Anterior cingulate cortex (tissue), 58 donors: ENCODE measurements at regions not wholly inside any gene's neighbourhood (a gene's known extent, or its start where the extent isn't known, plus 50 kb on each side); places are given as distances from the start of the nearest gene placed in this dataset.

Experiments
- DNase-seq, 58 donors: peaks; one replicate each; lab custom pipeline; 2025; lab: John Stamatoyannopoulos, UW

DNA sequence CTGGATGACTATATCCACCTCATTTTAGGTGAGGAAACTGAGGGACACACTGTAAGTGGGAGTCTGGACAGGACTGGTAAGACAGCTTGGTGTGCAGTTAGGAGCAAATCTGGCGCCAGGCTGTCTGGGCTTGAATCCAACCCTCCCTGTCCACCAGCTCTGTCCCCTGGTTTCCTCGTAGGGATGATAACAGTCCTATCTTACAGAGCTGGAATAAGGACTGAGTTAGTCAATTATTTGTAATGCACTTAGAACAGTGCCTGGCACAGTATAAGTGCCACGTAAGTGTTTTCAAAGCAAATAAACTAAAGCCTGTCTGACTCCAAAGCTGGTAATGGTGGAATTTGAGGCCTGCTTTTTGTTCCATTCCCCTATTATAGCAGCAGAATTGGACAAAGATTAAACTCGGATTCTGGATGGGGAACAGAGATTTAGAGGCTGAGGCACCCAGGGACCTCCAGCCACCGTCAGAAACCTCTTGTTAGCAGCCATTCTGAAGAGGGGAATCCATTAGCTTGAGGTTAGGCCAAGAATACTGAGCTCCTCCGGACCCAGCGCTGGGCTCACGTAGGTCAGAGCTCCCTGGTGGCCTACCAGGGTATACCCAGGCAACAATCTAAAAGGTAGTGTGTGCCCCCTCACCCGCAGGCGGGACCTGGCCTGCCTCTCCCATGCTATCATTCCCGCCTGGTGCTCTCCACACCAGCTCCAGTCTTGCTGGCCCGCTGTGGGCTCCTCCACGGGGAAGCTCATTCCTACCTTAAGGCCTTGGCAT lies 102.1 kb downstream of the UCHL1 start:
- peak in 8 of 58 donors; percentile 8 to 37 (median 14) for DNase-seq

DNA sequence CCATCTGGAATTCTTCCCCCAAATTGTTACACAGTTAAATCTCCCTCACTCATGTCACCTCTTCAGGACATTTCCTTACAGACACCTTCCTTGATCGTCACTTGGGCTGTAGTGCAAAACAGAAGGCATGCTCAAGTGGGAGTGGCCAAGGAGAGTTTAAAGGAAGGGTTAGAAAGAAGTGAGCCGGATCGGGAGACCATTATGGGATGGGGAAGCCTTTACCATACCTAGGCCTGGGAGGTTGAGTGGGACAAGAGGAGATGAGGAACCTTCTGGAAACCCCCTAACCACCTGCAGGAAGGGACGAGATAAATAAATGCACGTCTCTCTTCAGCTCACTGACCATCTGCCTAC lies 102.7 kb downstream of the UCHL1 start:
- DNase-seq = no peak

DNA sequence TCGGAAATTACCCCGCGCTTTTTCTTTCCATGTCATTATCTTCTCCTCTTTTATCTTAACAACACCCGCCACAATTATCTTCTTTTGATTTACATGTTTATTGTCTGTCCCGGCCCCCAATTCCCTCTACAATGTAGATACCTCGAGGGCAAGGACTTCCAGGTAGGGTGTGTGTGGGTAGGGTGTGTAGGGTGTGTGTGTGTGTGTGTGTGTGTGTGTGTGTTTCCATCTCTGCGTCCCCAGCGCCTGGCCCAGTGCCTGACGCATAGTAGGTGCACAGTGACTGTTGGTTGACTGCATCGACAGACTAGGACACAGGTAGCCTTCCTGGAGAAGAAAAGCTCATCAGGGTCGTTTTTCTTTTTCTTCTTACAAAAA lies 103.1 kb downstream of the UCHL1 start:
- no peak for DNase-seq

DNA sequence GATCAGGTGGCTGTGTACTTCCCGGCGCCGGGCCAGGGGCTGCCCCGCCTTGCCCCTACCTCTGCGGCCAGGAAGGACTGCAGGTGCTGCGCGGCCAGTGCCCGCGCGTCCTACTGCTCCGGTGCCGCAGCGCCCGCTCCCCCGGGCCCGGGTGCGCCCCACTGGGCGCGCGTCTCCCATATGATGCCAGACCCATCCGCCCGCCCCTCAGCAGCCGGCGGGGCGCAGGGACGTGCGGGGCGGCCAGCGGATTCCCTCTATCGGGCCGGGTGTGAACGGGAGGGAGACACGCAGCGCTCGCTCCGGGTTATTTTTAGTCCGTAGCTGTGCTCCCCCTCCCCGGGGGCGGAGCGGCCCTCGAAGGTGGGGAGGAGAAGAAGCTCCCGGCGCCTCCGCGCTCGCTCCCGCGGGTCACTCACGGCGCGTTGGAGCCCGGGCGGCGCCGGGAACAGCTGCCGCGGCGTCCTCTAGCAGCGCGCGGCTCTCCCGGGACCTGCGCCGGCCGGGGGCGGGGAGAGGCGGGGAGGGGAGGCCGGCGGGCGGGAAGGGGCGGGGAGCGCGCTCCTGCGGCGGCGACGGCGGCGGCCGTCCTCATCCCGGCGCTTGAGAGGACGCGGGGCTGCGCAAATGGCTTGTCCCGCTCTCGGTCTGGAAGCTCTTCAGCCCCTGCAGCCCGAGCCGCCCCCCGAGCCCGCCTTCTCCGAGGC lies 103.6 kb downstream of the UCHL1 start:
- peak in 54 of 58 donors; percentile 37 to 86 (median 74) for DNase-seq

DNA sequence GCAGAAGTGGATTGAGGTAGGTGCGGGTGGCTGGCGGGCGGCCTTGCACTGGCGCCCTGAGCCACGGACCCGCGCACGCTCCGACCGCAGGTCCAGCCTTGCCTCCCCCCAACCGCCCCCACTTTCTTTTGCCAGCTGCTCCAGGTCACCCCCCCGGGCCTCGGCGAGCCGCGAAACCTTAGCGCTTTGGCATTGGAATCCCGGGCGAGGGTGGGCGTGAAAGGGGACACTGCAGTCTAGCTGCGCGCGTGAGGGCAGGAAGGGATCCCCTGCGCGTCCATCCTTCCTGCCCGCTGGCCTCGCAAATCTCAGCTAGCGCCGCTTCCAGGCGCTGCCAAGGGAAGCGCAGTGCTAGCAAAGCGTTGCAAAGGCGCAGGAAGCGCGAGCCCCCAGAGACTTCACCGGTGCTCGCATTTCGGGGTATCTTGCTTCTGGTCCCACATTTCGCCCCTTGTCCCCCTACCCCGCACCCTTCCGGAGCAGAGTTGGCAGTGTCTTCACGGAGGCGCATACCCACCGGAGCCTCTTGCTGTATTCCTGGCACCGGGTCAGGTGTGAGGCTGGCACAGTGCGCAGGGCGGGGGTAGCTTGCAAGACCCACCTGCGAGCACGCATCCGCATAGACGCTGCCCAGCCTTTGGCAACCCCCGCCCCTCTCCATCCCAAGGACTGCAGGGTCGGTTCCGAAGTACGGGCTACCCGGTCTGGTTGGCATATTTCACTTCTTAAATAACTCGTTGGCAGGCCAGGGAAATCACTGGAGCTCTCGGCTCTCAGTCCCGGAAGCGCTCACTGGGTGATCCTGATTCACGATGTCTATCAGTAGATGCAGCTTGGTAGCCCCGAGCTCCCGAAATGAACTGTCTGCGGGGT lies 104.4 kb downstream of the UCHL1 start:
- DNase-seq = peak in 52 of 58 donors; percentile 22 to 86 (median 68)

DNA sequence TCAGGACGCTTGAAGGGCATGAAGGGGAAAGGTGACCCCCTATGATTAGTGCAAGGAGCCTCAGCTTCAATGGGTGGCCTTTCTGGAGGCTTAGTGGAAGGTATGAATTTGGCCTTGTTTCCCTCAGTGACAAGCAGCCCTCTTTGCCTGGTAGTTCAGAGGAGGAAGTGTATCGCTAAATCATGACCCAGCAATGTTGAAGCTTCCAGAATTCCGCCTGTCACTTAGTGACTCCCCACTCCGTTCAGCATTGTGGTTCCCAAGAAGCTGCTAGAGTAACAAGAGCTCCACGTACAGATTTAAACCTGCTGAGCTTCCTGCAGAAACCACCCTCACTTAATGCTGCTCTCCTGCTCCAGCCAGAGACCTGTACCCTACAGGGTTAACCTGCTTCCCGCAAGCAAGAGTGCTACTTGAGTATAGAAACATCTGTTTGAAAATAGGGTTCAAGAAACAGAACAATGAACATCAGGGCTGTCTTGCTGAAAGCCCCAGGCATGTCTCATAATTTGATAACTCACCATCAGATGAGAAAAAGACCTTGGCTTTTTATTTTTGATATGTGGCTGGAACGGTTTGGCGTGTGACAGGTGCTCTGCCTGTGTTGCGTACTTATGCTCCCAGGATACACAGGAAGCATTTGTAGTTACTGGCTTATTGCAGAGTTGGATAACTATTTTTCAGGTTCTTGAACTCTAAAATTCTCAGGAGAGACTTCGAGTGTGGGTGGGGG lies 105.2 kb downstream of the UCHL1 start:
- peak in 23 of 58 donors; percentile 14 to 75 (median 60) for DNase-seq

DNA sequence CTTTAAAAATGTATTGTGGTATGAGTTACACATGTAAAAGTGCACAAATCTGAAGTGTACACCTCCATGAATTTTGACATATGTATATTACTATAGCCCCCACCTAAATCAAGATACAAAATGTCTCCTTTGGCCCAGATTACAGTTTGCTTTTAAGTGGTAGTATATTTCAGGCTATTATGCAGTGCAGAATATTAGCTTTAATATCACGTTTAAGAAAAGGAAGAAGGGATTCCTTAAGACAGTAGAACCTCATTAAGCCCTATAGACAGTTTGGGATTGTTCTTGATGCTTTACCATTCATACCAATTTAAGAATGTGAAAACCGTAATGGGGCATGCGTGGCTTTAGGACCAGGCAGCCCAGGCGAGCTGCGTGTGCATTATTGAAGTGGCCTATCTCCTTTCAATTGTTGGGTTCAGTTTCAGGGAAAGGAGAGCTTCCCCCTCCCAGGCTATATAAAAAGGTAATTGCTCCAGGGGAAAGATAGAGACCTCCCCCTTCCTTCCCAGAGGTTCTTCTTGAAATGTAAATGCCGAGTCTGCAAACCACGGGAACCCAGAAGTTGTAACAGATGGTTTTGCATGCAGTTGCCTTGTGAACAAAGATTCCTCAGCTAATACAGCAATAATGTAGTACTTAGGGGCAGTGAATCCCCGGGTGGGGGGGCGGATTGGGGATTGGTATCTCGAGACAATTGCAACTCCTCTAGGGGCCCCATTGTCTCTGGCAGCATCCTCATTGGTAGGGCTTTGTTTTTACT lies 106.1 kb downstream of the UCHL1 start:
- peak in 19 of 58 donors; percentile 16 to 52 (median 36) for DNase-seq

DNA sequence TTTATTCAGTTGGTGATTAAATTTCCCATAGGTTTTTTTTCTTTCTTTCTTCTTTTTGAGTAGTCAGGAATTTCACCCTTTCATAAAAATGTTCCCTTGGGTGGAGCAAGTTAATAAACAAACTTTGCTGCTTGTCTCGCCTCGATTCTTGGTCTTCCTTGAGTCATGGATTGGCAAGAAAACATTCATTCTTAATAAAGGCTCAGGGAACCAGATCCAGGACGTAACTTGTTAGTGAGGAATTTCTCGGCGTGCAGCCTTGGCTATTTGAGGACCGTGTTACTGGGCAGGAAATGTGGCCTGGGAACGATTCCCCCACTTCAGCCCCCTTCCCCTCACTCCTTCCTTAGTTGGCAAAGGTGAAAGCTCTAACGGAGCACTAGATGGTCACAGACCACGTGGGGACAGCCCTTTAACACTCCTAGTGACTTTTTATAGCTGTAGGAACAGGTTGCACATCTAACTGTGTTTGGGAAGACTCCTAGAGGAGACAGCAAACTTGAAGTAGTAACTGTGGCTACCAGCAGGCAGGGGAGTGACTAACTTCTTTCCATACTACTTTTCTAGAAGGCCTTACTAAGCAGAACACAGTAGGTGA lies 106.8 kb downstream of the UCHL1 start:
- DNase-seq = peak in 43 of 58 donors; percentile 14 to 77 (median 41)

DNA sequence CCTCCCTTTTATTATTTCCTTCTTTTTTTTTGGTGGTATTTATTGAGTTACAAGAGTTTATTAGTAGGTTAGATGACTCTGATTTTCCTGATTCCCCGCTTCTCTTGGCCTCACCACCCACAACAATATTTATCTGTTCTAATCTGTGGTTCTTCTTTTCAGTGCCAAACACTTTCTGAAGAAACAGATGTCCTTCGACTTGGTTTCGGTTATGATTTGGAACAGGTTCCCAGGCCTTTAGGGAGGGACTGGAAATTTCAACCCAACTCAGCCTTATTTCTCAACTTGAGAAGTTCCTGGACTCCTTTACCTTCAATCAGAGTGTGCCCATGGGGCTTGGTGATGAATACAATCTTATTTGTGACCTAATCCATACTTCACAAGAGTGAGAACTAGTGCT lies 108.1 kb downstream of the UCHL1 start:
- no peak for DNase-seq

DNA sequence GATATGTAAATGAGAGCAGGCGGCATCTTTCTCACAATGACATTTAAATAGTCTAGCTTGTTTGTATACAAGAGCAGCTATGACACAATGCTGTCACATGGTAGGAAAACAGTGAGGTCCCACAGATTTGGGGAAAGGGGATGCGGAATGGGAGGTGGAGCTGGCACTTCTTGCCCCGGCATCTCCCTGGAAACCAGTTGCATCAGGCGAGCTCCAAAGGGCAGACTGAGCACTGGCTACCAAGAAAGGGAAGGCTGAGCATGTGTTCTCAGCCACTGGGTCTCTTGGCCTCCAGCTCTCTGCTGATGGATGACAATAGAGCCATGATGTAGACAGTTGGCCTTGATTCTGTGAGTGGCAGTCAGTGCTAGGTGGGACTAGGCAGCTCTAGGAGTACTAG lies 109.0 kb downstream of the UCHL1 start:
- peak in 57 of 58 donors; percentile 28 to 98 (median 86) for DNase-seq

DNA sequence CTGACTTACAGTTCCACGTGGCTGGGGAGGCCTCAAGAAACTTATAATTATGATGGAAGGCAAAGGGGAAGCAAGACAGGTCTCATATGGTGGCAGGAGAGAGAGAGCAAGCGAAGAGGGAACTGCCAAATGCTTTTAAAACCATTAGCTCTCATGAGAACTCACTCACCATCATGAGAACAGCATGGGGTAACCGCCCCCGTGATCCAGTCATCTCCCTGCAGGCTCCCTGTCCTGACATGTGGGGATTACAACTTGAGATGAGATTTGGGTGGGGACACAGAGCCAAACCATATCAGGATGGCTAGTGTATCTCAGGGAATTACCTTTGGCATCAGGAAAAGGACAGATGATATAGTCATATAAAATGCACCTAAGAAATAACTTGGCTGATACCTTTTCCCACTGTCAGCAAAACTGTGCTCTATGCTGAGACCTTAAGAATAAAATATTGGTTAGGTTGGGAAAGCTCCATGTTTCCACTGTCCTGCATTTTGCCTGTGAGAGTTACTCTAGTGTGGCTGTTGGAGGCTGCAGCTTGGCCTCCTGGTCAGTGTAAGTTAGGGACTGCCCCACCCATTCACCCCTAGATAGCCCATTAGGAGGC lies 110.3 kb downstream of the UCHL1 start:
- DNase-seq = peak in 1 of 58 donors; percentile 12

DNA sequence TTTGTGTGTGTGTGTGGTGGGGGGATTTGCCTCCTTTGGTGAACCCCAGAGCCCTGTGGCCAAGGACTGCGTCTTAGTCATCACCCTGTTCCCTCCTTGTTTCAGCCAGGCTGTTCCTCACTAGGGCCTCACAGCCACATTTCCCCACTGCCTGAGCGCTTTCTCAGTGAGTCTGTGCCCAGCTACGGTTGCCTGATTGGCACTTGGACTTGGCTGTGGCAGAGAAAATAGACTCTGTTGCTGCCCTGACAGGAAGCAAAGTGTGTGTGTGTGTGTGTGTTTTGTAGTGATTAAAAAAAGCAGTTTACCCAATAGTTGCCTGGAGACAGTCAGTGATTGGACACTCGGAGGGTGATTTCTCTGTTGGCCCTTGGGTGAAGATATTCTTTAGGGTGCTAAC lies 113.0 kb downstream of the UCHL1 start:
- peak in 49 of 58 donors; percentile 10 to 74 (median 51) for DNase-seq

DNA sequence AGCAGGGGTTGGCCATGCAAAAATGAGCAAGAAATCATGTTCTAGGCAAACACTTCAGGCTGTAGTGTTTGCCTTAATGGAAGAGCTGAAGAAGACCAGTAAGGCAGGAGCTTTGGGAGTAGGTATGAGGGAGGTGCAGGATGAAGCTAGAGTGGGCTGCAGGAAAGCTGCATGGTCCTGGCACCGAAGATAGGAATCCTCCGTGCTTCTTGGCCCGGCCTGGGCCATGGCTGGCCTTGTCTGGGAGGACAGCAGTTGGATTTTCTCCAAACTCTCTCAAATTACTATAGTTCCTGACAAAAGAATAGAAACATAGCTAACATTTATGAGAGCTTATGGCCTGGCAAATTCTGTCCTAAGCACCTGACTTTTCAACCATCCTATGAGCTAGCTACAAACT lies 116.5 kb downstream of the UCHL1 start:
- DNase-seq = no peak

DNA sequence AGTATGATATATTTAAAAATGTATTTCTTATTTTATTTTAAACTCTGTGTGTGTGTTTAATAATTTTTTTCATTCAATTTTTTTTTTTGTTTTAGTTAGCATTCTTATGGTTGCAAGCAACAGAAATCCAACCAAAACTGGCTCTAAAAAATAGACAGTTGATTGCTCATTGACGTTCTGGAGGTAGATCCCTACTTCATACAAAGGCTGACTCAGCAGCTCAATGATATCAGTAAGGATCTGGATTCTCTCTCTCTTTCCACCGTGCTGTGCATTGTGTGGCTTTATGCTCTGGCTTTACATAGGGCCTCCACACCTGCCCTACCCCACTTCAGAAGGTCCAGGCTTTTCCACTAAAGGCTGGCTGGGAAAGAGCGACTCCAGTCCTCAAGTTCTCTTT lies 117.8 kb downstream of the UCHL1 start:
- no peak for DNase-seq

DNA sequence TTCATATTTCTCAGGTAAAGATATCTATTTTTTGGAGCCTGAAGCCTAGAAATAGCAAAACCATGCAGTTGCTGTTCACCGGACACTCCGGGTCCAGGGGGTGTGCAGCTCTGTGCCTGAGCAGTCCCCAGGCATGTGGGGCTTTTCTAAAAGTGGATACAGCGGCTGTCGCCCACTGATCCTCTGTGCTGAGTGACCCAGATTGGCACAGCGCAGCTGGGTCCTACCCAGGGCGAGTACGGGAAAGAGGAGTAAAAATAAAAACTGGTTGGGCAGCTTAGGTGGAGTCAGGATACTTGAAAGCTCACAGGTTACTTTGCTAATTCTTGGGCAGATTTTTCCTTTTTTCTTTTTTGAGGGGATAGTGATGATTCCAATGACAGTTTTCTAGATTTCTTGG lies 118.8 kb downstream of the UCHL1 start:
- DNase-seq = peak in 2 of 58 donors; percentile 7 to 10

DNA sequence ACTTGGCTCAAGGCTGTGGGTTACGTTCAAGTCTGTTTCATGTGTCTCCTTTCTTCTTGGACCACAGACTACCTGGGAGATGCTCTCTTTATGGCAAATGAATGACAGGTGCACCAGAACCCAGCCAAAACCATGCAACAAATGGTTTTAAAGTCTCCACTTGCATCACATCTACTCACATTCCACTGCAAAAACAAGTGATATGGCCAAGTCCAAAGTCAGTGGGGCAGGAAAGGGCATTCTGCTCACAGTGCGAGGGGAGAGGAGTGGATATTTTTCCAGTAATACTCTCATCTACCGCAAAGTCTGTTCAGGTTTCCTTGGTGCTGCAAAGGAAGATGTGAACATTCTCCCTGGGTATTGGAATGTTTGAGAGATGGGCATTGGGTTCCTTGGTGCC lies 120.5 kb downstream of the UCHL1 start:
- DNase-seq = no peak

DNA sequence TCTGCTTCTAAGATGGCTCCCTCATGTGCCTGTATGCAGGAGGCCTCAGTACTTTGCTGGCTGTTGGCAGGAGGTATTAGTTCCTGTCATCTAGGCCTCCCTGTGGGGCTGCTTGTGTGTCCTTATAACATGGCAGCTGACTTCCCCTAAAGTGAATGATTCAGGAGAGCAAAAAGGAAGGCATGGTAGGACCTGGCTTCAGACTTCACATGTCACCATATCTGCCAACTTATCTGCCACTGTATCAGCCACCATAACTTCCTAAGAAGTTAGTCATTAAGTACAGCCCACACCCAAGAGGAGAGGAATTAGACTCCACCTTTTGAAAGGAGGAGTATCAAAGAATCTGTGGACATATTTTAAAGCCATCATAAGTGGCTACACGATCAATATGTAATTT lies 122.5 kb downstream of the UCHL1 start:
- DNase-seq = no peak

DNA sequence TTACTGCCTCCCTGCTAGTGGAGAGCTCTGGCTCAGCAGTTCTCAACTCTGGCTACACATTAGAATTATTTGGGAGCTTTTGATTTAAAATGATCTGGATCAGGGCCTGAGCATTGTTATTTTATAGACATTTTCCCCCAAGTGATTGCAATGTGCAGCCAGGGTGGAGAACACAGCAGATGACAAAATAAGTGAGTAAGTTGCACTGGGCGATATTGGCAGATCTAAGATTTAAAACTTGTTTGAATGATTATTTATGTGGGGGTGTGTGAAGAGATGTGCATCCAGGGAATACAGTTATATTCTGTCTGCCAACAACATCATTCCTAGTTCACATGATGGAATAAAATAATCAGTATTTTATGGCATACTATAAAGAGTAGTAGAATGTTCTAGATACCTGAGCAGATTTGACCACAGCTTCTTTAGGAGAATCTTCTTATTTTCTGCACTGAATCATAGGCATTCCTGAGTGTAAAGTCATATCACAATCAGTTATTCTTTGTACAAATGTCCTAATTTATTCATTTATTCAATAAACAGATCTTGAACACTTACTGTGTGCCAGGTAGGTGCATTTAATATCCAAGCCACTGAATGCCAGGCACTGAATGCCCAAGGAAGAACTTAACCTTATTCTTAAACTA lies 123.9 kb downstream of the UCHL1 start:
- DNase-seq = no peak
